ENCODE measurements at regions not wholly inside any gene's neighbourhood (a gene's known extent, or its start where the extent isn't known, plus 50 kb on each side); places are given as distances from the start of the nearest gene placed in this dataset.

DNA sequence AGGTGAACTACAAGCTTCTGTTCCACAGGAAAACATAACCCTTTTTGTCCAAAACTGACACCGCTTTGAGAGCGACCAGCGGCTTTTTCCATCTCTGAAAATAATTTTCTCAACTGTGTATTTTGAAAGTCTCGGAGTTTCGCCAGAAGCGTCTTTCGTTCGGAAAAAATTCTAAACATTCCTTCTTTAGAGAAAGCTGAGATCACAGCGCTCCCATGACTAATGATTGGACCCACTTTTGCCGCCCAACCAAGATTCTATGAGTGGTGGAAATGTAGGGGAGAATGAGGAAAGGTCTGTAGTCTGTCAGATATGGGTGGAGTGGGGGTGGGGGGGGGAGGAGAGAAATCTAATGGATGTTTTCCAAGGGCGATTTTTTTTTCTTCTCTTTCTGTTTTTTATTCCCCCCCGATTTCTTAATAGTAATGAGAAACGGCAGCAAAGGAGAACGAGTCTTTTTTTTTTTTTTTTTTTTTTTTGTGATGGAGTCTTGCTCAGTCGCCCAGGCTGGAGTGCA is 189.3 kb downstream of the TRIM27 start:
- Histone ChIP-seq H3K36me3 (ENCODE audit: control insufficient read depth, insufficient read depth, low read length) (no peaks in the 10 kb centered on the region), H3K4me3 (ENCODE audit: low read depth, low read length) (no peak overlapping the region), H3K27me3 (ENCODE audit: control insufficient read depth, insufficient read depth, low read length) (peaks cover 40% of the 10 kb centered on the region)
- ChIA-PET CTCF (no interaction called here), POLR2A (no interaction called here)
- TF ChIP-seq, protein P1, sequence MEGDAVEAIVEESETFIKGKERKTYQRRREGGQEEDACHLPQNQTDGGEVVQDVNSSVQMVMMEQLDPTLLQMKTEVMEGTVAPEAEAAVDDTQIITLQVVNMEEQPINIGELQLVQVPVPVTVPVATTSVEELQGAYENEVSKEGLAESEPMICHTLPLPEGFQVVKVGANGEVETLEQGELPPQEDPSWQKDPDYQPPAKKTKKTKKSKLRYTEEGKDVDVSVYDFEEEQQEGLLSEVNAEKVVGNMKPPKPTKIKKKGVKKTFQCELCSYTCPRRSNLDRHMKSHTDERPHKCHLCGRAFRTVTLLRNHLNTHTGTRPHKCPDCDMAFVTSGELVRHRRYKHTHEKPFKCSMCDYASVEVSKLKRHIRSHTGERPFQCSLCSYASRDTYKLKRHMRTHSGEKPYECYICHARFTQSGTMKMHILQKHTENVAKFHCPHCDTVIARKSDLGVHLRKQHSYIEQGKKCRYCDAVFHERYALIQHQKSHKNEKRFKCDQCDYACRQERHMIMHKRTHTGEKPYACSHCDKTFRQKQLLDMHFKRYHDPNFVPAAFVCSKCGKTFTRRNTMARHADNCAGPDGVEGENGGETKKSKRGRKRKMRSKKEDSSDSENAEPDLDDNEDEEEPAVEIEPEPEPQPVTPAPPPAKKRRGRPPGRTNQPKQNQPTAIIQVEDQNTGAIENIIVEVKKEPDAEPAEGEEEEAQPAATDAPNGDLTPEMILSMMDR (IDR thresholded peaks at IDR 0.05; ENCODE audit: insufficient read depth, low read depth, low read length) = no peak
- no peak for DNase-seq (ENCODE audit: low read depth)

DNA sequence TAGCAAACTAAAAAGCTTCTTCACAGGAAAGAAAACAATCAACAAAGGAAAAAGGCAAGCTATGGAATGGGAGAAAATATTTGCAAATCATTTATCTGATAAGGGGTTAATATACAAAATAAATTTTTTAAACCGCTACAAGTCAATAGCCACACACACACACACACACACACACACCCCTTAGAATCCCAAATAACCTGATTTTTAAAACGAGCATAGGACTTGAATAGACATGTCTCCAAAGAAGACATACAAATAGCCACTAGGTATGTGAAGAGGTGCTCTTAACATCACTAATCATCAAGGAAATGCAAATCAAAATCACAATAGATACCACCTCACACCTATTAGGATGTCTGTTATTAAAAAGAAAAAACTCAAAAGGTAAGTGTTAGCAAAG is 187.7 kb downstream of the TRIM27 start:
- Histone ChIP-seq H3K27me3 (ENCODE audit: control insufficient read depth, insufficient read depth, low read length) (peaks cover 40% of the 10 kb centered on the region), H3K36me3 (ENCODE audit: control insufficient read depth, insufficient read depth, low read length) (no peaks in the 10 kb centered on the region), H3K4me3 (ENCODE audit: low read depth, low read length) (no peak overlapping the region)
- DNase-seq (ENCODE audit: low read depth) = no peak
- ChIA-PET POLR2A (no interaction called here), CTCF (interaction anchor here (0.6 kb wide), 1 partner anchor 27 kb away, joined by 3 read pairs; no protein-coding TSS in a partner anchor)
- TF ChIP-seq, protein P1 (IDR thresholded peaks at IDR 0.05; ENCODE audit: insufficient read depth, low read depth, low read length) = no peak

DNA sequence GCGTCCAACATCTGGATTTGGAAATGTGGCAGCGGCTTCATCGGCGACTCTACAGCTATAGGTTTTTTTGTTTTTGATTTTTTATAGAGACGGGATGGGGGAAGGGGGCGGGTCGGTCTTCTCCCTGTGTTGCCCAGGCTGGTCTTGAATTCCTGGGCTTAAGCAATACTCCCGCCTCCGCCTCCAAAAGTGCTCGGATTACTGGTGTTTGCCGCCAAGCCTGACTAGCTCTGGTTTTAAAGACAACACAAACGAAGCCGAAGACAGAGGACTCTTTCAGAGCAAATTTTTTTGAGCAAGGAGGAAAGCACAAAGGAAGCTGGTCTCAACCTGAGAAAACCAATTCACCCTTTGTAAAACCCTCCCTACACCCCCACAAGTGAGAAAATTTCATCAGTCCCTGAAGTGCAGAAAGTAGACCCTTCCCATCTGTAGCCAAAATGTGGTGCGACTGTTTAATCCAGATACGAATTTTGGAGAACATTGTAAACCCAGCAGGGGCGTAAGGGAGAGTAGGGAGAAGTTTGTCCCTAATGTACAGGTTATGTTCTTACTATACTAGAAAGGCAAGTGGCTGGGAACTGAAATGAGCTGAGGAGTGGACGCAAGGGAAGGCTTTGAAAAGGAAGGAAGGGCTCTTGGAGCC is 185.9 kb downstream of the TRIM27 start:
- no peak overlapping the region for H3K4me3 ChIP-seq (ENCODE audit: low read depth, low read length)
- no peaks in the 10 kb centered on the region for H3K36me3 ChIP-seq (ENCODE audit: control insufficient read depth, insufficient read depth, low read length)
- TF ChIP-seq, protein P1 (IDR thresholded peaks at IDR 0.05; ENCODE audit: insufficient read depth, low read depth, low read length) = no peak
- H3K27me3 ChIP-seq (ENCODE audit: control insufficient read depth, insufficient read depth, low read length) = peaks cover 34% of the 10 kb centered on the region
- DNase-seq (ENCODE audit: low read depth) = no peak
- ChIA-PET CTCF (no interaction called here), POLR2A (no interaction called here)

DNA sequence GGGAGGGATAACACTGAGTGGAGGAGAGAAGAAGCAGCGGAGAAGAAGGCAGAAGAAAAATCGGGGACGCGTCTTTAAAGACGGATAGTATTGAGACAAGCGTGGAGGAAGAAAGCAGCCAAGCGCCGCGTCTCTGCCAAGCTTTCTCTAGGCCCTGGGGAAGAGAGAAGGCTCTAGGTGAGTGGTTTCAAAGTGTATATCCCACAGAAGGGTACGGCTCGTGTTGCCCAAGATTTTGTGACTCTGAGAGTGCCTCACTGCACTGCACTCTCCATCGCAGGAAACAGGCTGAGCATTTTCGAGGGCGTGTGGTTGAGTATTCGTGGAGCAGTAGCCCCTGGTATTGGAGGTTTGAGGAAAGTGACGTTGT is 185.4 kb downstream of the TRIM27 start:
- DNase-seq (ENCODE audit: low read depth) = no peak
- Histone ChIP-seq H3K27me3 (ENCODE audit: control insufficient read depth, insufficient read depth, low read length) (peaks cover 33% of the 10 kb centered on the region), H3K36me3 (ENCODE audit: control insufficient read depth, insufficient read depth, low read length) (no peaks in the 10 kb centered on the region), H3K4me3 (ENCODE audit: low read depth, low read length) (no peak overlapping the region)
- TF ChIP-seq, protein P1 (IDR thresholded peaks at IDR 0.05; ENCODE audit: insufficient read depth, low read depth, low read length) = no peak
- CTCF ChIA-PET = no interaction called here
- POLR2A ChIA-PET = no interaction called here

DNA sequence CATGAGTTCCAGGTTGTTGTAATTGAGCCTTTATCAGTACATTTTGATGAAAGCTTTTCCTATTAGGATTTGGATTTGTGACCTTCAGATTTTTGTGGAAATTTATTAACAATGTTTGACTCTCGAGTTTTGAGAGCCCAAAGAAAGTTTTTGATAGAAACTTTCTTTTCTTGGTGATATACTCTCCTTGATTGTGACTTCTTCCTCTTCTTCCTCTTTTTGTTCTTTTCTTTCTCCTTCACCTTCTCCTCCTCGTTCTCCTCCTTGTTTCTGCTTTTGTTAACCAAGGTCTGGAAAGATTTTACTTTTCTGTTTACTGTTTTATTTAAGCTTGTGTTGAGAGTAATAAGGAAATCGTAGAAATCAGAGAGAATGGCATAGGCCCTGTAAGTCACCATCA is 182.4 kb downstream of the TRIM27 start:
- CTCF ChIA-PET = no interaction called here
- no peak for DNase-seq (ENCODE audit: low read depth)
- POLR2A ChIA-PET = no interaction called here
- Histone ChIP-seq H3K36me3 (ENCODE audit: control insufficient read depth, insufficient read depth, low read length) (no peaks in the 10 kb centered on the region), H3K27me3 (ENCODE audit: control insufficient read depth, insufficient read depth, low read length) (peaks cover 12% of the 10 kb centered on the region), H3K4me3 (ENCODE audit: low read depth, low read length) (no peak overlapping the region)
- TF ChIP-seq, protein P1 (IDR thresholded peaks at IDR 0.05; ENCODE audit: insufficient read depth, low read depth, low read length) = no peak
